Ishikawa (cell line): ENCODE measurements at regions not wholly inside any gene's neighbourhood (a gene's known extent, or its start where the extent isn't known, plus 50 kb on each side); places are given as distances from the start of the nearest gene placed in this dataset.

Source experiments
- CREB1 ChIP-seq: IDR thresholded peaks from 2 replicates; pipeline ENCODE4 v1.6.1; 2012; ENCODE audit warnings: low read depth
- EGR1 ChIP-seq: IDR thresholded peaks from 2 replicates; pipeline ENCODE4 v1.6.1; 2012
- EP300 ChIP-seq: IDR thresholded peaks from 2 replicates; pipeline ENCODE4 v1.6.1; 2012; ENCODE audit warnings: borderline replicate concordance
- MAX ChIP-seq: IDR thresholded peaks from 2 replicates; pipeline ENCODE4 v1.6.1; 2012
- NFIC ChIP-seq: IDR thresholded peaks from 2 replicates; pipeline ENCODE4 v1.6.1; 2012
- RAD21 ChIP-seq: IDR thresholded peaks from 2 replicates; pipeline ENCODE4 v1.6.1; 2012; ENCODE audit warnings: low read depth
- REST ChIP-seq: IDR thresholded peaks from 2 replicates; pipeline ENCODE4 v1.6.1; 2012; ENCODE audit warnings: low read depth, mild to moderate bottlenecking
- TAF1 ChIP-seq: IDR thresholded peaks from 2 replicates; pipeline ENCODE4 v1.6.1; 2012; ENCODE audit warnings: low read depth, mild to moderate bottlenecking
- TCF12 ChIP-seq: IDR thresholded peaks from 2 replicates; pipeline ENCODE4 v1.6.1; 2012; ENCODE audit warnings: low read depth
- TEAD4 ChIP-seq: IDR thresholded peaks from 2 replicates; pipeline ENCODE4 v1.6.1; 2012
- YY1 ChIP-seq: IDR thresholded peaks from 2 replicates; pipeline ENCODE4 v1.6.1; 2012; ENCODE audit warnings: low read depth

- TF ChIP-seq NFIC (no peak), RAD21 (no peak), TEAD4 (no peak), YY1 (no peak), TAF1 (no peak), EGR1 (no peak), REST (no peak), MAX (no peak), TCF12 (no peak), CREB1 (no peak), EP300 (no peak)
These were observed 985.1 kb upstream of the LRRN3 start for GRCh38 chr7:110105840-110106239.
